ENCODE measurements at regions not wholly inside any gene's neighbourhood (a gene's known extent, or its start where the extent isn't known, plus 50 kb on each side); places are given as distances from the start of the nearest gene placed in this dataset.

- TF ChIP-seq HDAC2 (IDR thresholded peaks at IDR 0.05; ENCODE audit: borderline replicate concordance in 1 of 2, low read depth in 2 of 2, low read length in 2 of 2) (no peak), CTCF (IDR thresholded peaks at IDR 0.05; ENCODE audit: control extremely low read depth in 1 of 3, insufficient read depth in 1 of 3, low read depth in 1 of 3, low read length in 3 of 3) (no peak), RAD21 (IDR thresholded peaks at IDR 0.05 in 1 of 2, conservative IDR thresholded peaks at IDR 0.05 in 1 of 2; ENCODE audit: low read depth in 2 of 2, low read length in 2 of 2) (no peak), BACH1 (IDR thresholded peaks at IDR 0.05; ENCODE audit: low read length) (no peak), EZH2 (IDR thresholded peaks at IDR 0.05; ENCODE audit: low read depth, low read length, severe bottlenecking) (no peak), FOSL1 (IDR thresholded peaks at IDR 0.05; ENCODE audit: insufficient read depth, low read depth, low read length) (no peak), POLR2AphosphoS5 (IDR thresholded peaks at IDR 0.05; ENCODE audit: low read depth, low read length) (no peak), EP300 (IDR thresholded peaks at IDR 0.05; ENCODE audit: borderline replicate concordance in 1 of 2, low read depth in 2 of 2, low read length in 2 of 2) (no peak), CREB1 (IDR thresholded peaks at IDR 0.05) (no peak), SUZ12 (IDR thresholded peaks at IDR 0.05; ENCODE audit: low read length) (no peak), RBBP5 (IDR thresholded peaks at IDR 0.05; ENCODE audit: borderline replicate concordance, low read depth, low read length) (no peak)
- TF ChIP-seq, protein P1, sequence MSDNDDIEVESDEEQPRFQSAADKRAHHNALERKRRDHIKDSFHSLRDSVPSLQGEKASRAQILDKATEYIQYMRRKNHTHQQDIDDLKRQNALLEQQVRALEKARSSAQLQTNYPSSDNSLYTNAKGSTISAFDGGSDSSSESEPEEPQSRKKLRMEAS (IDR thresholded peaks at IDR 0.05) = no peak
Measured at GRCh38 chr3:76264911-76265310, 479.6 kb upstream of the ZNF717 start.

All from H1 (cell line).